ENCODE measurements at regions not wholly inside any gene's neighbourhood (a gene's known extent, or its start where the extent isn't known, plus 50 kb on each side); places are given as distances from the start of the nearest gene placed in this dataset.
"Not testable (repeated sequence)": the region's sequence is repeated elsewhere in the genome, so short reads cannot be mapped to it uniquely, and the experiment has no call there.

DNA sequence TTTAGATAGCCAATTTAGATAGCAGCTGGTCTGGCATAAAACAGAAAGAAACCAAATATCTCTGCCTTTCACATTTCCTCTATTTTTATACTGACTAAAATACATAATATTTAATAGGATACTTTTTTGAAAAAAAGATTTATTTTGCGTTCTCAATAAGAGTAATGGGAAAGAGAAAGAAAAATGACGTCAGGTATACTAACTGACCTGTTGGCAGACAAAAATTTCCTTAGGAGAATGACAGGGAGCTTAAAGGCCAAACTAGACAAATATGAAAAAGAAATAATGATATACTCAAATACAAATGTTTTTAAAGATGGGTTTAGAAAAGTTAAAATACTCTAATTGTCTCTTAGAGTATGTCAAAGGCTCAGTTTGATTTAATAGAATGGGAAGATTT, 309.4 kb upstream of the ADGRL3 start:
- DNase-seq (ENCODE audit: low spot score) = no peak

DNA sequence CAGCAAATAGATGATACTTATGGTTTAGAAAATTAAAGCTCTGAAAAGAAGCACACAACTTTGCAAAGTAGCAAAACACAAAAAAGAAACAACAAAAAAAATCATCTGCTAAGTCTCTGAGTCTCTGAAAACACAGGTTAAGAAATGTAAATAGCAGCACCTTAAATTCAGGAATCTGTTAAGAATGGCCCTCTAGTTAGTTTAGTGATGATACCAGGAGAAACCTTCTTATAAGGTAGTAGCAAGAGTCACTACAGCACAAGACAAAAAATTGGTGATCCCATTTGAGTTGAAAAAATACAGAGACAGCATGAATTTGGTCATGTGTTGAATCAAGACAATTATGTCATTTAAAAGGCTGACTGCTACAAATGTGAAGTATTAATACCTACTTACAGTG, 308.2 kb upstream of the ADGRL3 start:
- no peak for DNase-seq (ENCODE audit: low spot score)

DNA sequence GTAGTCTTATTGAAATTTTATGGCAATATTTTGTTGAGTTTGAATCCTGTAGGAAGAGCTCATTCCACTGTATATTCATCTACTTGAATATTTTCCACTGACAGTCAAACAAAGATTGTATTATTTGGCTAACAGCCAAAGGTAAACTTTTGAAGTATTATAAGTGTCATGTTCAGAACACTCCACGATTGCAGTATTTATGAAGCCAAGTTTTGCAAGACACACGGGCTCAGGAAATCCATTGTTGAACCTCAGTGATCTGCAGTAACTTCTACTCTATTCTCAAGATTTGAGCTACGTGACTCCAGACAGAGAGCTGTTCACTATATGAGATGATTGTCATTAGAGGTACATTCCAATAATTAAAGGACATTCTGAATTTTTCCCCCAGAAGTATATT, 302.7 kb upstream of the ADGRL3 start:
- DNase-seq (ENCODE audit: low spot score) = no peak

- DNase-seq (ENCODE audit: low spot score) = no peak
Measured at GRCh38 chr4:60905162-60905561, 295.0 kb upstream of the ADGRL3 start.

- no peak for DNase-seq (ENCODE audit: low spot score)
Measured at GRCh38 chr4:60911127-60911526, 289.0 kb upstream of the ADGRL3 start.

DNA sequence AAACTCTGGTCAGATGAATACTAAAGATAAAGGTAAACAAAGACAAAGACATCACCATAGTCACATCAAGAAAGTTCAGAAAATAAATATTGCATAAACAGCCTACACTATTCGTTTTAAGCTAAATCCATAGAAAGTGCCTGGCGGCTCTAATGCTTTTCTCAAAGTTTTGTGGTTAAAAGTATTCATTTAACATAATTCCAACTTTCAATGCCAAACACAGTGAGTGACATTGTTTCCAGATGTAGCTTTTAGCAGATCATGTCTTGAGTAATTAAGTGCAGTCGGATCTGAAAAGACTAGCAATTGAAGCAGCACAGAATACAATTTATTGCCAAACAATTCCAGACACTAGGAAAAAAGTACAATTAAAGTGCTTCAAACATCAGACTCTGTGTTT, 287.1 kb upstream of the ADGRL3 start:
- no peak for DNase-seq (ENCODE audit: low spot score)

DNA sequence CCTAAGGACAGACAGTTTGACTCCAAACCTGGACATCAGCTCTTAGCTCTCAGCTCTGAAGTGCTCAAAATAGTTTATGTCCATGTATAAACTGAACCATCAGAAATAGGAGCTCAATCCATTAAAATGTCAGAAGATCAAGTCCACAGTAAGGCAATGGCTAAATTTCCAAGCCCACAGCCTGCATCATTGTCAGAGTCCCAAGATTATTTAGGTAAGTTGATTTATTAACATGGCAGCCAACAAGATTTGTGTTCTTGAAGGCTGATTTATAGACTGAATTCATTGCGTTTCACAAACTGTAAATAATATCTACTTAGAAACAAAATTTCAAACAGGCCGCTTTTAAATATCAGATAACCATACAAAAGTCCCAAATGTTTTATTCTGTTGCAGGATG, 286.5 kb upstream of the ADGRL3 start:
- no peak for DNase-seq (ENCODE audit: low spot score)

GRCh38 chr4:60921735-60922134, 278.4 kb upstream of the ADGRL3 start:
- DNase-seq (ENCODE audit: low spot score) = not testable (repeated sequence)

- DNase-seq (ENCODE audit: low spot score) = no peak
Measured at GRCh38 chr4:60923075-60923474, 277.1 kb upstream of the ADGRL3 start.

GRCh38 chr4:60926624-60927023, 273.5 kb upstream of the ADGRL3 start:
- no peak for DNase-seq (ENCODE audit: low spot score)

DNA sequence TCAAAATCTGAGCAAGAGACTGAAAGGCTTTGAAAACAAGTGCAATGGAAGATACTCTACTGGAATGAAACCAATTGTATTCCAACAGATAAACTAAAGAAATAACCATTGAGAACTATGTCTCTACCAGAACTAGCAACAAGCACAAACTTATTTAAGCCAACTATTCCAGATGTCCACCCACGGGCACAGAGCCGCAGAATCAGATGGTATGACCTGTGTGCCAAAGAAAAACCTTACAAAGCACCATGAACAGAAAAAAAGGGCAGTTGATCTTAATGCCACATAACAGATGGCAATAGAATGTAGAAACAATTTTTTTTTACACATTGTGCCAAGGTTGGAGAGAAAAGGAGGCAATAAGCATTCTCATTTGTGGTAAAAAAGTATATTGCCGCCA, 269.3 kb upstream of the ADGRL3 start:
- DNase-seq (ENCODE audit: low spot score) = no peak

DNA sequence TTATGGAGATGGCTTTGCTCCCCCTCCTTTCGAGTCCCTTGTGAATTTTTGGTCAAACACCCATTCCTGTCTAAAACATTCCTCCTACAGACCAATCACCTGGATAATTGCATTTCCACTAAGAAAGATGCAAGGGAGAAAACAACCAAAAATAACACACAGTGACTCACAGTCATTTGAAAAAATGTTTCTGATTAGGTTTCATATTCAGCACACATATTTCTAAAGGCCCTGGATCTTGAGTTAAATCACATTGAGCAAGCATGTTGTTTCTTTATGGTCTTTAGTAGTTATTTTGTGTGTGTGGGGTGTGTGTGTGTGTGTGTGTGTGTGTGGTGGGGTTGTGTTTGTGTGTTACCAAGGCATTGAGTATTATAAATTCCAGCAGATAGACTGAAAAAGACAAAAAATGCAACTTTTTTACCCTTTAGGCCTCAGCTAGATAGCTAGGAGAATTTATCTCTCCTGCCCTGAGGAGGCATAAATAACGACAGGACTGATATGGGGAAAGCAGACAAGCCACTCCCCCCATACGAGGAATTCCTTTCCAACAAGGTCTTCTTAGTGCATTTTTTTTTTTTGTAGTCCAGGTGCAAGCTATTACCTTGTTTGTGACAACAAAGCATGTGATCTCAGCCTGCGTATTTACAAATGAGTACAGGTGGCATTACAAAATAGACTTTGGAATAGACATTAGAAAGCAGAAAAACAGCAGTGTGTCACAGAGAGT, 265.4 kb upstream of the ADGRL3 start:
- no peak for DNase-seq (ENCODE audit: low spot score)

GRCh38 chr4:60938181-60938580, 261.9 kb upstream of the ADGRL3 start:
- no peak for DNase-seq (ENCODE audit: low spot score)

DNA sequence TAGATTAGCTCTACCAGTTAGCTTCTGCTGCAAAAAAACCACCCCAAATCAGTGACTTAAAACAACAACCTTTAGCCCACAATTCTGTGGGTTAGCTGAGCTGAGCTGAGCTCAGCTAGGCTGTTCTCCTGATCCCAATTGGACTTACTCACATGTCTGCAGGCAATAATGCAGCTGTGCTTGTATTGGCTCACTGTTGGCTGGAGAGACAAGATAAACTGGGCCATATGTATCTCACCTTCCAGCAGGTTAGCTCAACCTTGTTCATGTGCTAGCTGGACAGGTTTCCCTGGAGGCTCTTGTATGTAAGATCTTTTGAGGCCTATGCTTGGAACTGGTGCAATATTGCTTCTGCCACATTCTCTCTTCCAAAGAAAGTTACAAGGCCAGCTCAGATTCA, 261.5 kb upstream of the ADGRL3 start:
- DNase-seq (ENCODE audit: low spot score) = no peak

- no peak for DNase-seq (ENCODE audit: low spot score)
Measured at GRCh38 chr4:60944060-60944459, 256.1 kb upstream of the ADGRL3 start.

DNA sequence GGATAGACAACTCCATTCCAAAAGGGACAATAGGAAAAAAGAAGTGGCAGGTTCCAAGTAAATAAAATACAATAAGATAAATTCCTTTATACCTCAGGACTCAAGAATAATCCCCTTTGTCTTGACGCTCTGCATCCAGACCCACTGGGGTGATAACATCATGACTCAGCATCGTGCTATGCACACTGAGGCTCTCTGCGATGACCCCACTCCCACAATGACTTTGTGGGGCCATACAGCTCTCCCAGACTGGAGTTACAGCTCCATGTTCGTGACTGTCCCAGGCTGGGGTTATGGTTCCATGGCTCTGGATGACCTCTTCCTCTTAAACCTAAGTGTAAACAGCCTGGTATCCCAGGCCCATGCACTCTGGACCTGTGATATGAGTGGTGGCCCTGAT, 254.5 kb upstream of the ADGRL3 start:
- DNase-seq (ENCODE audit: low spot score) = no peak

- DNase-seq (ENCODE audit: low spot score) = no peak
Measured at GRCh38 chr4:60948008-60948407, 252.1 kb upstream of the ADGRL3 start.

DNA sequence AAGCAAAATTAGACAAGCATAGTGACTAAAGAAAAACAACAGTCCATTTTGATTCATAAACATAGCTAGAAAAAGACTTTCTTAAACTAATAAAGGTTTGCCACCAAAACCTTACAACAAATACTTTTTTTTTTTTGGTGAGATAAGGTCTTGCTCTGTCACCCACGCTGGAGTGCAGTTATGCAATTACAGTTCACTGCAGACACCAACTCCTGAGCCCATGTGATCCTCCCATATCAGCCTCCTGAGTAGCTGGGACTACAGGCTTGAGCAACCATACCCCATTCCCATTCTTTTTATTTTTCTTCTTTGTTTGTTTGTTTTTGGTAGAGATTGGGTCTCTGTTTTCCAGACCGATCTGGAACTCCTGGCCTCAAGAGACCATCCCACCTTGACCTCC, 247.2 kb upstream of the ADGRL3 start:
- DNase-seq (ENCODE audit: low spot score) = no peak

DNA sequence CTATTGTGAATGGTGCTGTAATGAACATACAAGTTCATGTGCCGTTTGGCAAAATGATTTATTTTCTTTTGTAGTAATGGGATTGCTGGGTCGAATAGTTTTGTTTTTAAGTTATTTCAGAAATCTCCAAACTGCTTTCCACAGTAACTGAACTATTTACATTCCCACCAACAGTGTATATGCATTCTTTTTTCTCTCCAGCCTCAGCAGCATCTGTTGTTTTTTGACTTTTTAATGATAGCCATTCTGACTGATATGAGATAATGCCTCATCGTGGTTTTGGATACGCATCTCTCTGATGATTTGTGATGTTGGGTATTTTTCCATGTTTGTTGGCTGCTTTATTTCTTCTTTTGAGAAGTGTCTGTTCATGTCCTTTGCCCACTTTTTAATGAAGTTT, 246.3 kb upstream of the ADGRL3 start:
- DNase-seq (ENCODE audit: low spot score) = no peak

DNA sequence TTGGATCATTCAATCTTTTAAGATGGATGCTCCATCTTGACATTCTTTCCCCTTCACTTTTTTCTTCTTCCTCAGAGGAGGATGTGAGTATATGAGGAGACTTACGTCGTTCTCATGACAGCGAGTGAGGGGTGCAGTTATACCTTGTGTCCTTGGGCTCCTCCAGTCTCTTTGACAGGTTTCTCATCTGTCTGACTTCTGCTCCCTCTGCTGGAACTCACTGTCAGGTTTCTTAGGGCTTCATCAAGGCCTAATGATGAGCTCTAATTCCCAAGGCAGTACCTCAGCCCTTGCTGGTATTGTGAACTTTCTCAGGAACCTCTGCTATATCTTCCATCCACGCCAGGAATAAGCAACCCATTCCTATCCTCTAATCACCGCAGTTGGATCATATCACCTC, 237.8 kb upstream of the ADGRL3 start:
- no peak for DNase-seq (ENCODE audit: low spot score)

- no peak for DNase-seq (ENCODE audit: low spot score)
Measured at GRCh38 chr4:60981534-60981933, 218.6 kb upstream of the ADGRL3 start.

- DNase-seq (ENCODE audit: low spot score) = no peak
Measured at GRCh38 chr4:60989141-60989540, 211.0 kb upstream of the ADGRL3 start.

DNA sequence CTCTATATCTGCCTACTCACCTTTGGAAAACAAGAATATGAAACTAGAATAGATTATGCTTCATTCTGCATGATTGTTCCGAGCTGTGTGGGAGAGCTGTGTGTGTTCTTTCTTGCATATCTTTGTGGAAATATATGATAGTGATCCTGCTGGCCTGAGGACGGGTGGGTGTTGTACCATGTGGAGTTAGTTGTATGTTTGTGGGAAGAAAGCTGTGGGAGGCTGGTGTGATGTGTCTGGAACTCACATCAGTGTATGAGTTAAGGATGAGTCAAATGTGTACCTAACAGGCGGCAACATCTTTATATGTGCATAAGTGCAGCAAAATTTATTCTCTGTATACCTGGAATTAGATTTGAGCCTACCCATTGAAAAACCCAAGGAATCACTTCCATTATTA, 208.1 kb upstream of the ADGRL3 start:
- no peak for DNase-seq (ENCODE audit: low spot score)

DNA sequence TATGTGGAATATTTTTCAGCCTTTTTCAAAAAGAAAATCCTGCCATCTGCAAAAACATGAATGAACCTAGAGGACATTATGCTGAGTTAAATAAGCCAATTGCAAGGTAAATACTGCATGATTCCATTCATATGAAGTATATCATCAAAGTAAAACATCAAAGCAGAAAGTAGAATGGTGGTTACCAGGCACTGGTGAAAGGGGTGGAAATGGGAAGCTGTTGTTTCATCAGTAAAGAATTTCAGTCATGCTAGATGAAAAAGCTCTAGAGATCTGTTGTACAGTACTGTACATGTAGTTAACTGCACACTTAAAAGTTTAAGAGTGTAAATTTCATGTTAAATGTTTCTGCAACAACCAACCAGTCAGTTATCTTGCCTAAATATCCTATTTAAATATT, 196.8 kb upstream of the ADGRL3 start:
- no peak for DNase-seq (ENCODE audit: low spot score)
